GM12878 (cell line): ENCODE measurements at regions not wholly inside any gene's neighbourhood (a gene's known extent, or its start where the extent isn't known, plus 50 kb on each side); places are given as distances from the start of the nearest gene placed in this dataset.

Experiments
- ESRRA ChIP-seq: IDR thresholded peaks from 2 replicates; pipeline ENCODE4 v1.6.1; 2012; ENCODE audit warnings: mild to moderate bottlenecking, low read length, improper control_type of control experiment
- MTA2 ChIP-seq: fragments of 450-650 bp; IDR thresholded peaks from 2 replicates; pipeline ENCODE4 v1.6.1; 2016; ENCODE audit warnings: low read depth, mild to moderate bottlenecking, moderate library complexity
- RB1 ChIP-seq: fragments of 450-650 bp; formaldehyde crosslinking; IDR thresholded peaks from 2 replicates; pipeline ENCODE4 v1.6.1; 2017; ENCODE audit warnings: mild to moderate bottlenecking, borderline replicate concordance
- SUPT20H ChIP-seq: IDR thresholded peaks from 2 replicates; pipeline ENCODE4 v1.6.1; 2011; ENCODE audit warnings: low read depth, mild to moderate bottlenecking, low read length, moderate library complexity, borderline replicate concordance; ENCODE audit not compliant: control insufficient read depth
- TARDBP ChIP-seq: IDR thresholded peaks from 2 replicates; pipeline ENCODE4 v1.6.1; 2016; ENCODE audit warnings: borderline replicate concordance
- ZSCAN29 ChIP-seq: fragments of 450-650 bp; IDR thresholded peaks from 2 replicates; pipeline ENCODE4 v1.6.1; 2017; ENCODE audit warnings: mild to moderate bottlenecking, moderate library complexity
- TF ChIP-seq, protein P1 (sequence below): fragments of 450-650 bp; IDR thresholded peaks from 2 replicates; pipeline ENCODE4 v1.6.1; 2017; ENCODE audit warnings: mild to moderate bottlenecking, moderate library complexity
- TF ChIP-seq, protein P2 (sequence below), 3 experiments: IDR thresholded peaks in 2 of 3; conservative IDR thresholded peaks in 1 of 3; 2 replicates each; pipeline ENCODE4 v1.5.1; 2011; ENCODE audit warnings: low read depth in 3 of 3, low read length in 3 of 3, mild to moderate bottlenecking in 3 of 3, control low read depth in 2 of 3, moderate library complexity in 2 of 3, inconsistent platforms in 1 of 3, mixed read lengths in 1 of 3; ENCODE audit not compliant: control insufficient read depth in 2 of 3, insufficient read depth in 1 of 3; ENCODE audit errors: extremely low read depth in 1 of 3

GRCh38 chr6:113530769-113531168 lies 326.4 kb upstream of the MARCKS start (continued):
- TF ChIP-seq ESRRA (no peak), SUPT20H (no peak), RB1 (no peak), ZSCAN29 (no peak), TARDBP (no peak), MTA2 (no peak)
- TF ChIP-seq, protein P1, sequence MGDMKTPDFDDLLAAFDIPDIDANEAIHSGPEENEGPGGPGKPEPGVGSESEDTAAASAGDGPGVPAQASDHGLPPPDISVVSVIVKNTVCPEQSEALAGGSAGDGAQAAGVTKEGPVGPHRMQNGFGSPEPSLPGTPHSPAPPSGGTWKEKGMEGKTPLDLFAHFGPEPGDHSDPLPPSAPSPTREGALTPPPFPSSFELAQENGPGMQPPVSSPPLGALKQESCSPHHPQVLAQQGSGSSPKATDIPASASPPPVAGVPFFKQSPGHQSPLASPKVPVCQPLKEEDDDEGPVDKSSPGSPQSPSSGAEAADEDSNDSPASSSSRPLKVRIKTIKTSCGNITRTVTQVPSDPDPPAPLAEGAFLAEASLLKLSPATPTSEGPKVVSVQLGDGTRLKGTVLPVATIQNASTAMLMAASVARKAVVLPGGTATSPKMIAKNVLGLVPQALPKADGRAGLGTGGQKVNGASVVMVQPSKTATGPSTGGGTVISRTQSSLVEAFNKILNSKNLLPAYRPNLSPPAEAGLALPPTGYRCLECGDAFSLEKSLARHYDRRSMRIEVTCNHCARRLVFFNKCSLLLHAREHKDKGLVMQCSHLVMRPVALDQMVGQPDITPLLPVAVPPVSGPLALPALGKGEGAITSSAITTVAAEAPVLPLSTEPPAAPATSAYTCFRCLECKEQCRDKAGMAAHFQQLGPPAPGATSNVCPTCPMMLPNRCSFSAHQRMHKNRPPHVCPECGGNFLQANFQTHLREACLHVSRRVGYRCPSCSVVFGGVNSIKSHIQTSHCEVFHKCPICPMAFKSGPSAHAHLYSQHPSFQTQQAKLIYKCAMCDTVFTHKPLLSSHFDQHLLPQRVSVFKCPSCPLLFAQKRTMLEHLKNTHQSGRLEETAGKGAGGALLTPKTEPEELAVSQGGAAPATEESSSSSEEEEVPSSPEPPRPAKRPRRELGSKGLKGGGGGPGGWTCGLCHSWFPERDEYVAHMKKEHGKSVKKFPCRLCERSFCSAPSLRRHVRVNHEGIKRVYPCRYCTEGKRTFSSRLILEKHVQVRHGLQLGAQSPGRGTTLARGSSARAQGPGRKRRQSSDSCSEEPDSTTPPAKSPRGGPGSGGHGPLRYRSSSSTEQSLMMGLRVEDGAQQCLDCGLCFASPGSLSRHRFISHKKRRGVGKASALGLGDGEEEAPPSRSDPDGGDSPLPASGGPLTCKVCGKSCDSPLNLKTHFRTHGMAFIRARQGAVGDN, result no peak
- TF ChIP-seq, protein P2, sequence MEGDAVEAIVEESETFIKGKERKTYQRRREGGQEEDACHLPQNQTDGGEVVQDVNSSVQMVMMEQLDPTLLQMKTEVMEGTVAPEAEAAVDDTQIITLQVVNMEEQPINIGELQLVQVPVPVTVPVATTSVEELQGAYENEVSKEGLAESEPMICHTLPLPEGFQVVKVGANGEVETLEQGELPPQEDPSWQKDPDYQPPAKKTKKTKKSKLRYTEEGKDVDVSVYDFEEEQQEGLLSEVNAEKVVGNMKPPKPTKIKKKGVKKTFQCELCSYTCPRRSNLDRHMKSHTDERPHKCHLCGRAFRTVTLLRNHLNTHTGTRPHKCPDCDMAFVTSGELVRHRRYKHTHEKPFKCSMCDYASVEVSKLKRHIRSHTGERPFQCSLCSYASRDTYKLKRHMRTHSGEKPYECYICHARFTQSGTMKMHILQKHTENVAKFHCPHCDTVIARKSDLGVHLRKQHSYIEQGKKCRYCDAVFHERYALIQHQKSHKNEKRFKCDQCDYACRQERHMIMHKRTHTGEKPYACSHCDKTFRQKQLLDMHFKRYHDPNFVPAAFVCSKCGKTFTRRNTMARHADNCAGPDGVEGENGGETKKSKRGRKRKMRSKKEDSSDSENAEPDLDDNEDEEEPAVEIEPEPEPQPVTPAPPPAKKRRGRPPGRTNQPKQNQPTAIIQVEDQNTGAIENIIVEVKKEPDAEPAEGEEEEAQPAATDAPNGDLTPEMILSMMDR (IDR thresholded peaks at IDR 0.05 in 2 of 3, conservative IDR thresholded peaks at IDR 0.05 in 1 of 3; ENCODE audit: control insufficient read depth in 2 of 3, extremely low read depth in 1 of 3, insufficient read depth in 1 of 3, low read depth in 3 of 3, low read length in 3 of 3), result no peak
